DND-41 (cell line): ENCODE measurements at regions not wholly inside any gene's neighbourhood (a gene's known extent, or its start where the extent isn't known, plus 50 kb on each side); places are given as distances from the start of the nearest gene placed in this dataset.

Experiments
- ATAC-seq: fragments of 200-7000 bp; cut with Tn5 transposase; 3 replicates; pipeline ENCODE4 v1.9.1; 2021; ENCODE audit warnings: low read depth; ENCODE audit not compliant: insufficient read depth
- DNase-seq: peaks from one replicate; pipeline ENCODE4 v3.0.0-alpha.2; 2020
- H2AFZ ChIP-seq: 2 replicates; pipeline ENCODE4 v1.6.0; 2012; ENCODE audit warnings: low read depth, low read length
- H3K27ac ChIP-seq: 2 replicates; pipeline ENCODE4 v1.5.1; 2012; ENCODE audit warnings: low read length, inconsistent platforms
- H3K27me3 ChIP-seq: fragments of 200-600 bp; sonication (generic); 2 replicates; pipeline ENCODE4 v1.6.0; 2012; ENCODE audit warnings: low read length, mild to moderate bottlenecking, inconsistent platforms; ENCODE audit not compliant: insufficient read depth, poor library complexity
- H3K36me3 ChIP-seq: 2 replicates; pipeline ENCODE4 v1.5.1; 2012; ENCODE audit warnings: low read length, inconsistent platforms; ENCODE audit not compliant: insufficient read depth
- H3K4me1 ChIP-seq: 2 replicates; pipeline ENCODE4 v1.5.1; 2012; ENCODE audit warnings: mild to moderate bottlenecking, low read length; ENCODE audit not compliant: insufficient read depth
- H3K4me2 ChIP-seq: 2 replicates; pipeline ENCODE4 v1.6.0; 2012; ENCODE audit warnings: mild to moderate bottlenecking, moderate library complexity, low read length, inconsistent platforms; ENCODE audit not compliant: insufficient read depth
- H3K4me3 ChIP-seq, 2 experiments: fragments of 200-600 bp in 1 of 2; shearing (Covaris generic) in 1 of 2; 2 replicates each; pipeline ENCODE4 v1.5.1; 2012 to 2016; ENCODE audit warnings: inconsistent platforms in 2 of 2, low read length in 2 of 2, mild to moderate bottlenecking in 2 of 2, low read depth in 1 of 2, moderate library complexity in 1 of 2
- H3K79me2 ChIP-seq: 2 replicates; pipeline ENCODE4 v1.6.0; 2012; ENCODE audit warnings: low read length, inconsistent platforms; ENCODE audit not compliant: insufficient read depth
- H3K9ac ChIP-seq: 2 replicates; pipeline ENCODE4 v1.6.0; 2012; ENCODE audit warnings: low read depth, mild to moderate bottlenecking, inconsistent platforms, low read length, moderate library complexity
- H3K9me3 ChIP-seq: 2 replicates; pipeline ENCODE4 v1.5.1; 2012; ENCODE audit warnings: low read length, moderate library complexity, mild to moderate bottlenecking, inconsistent platforms; ENCODE audit not compliant: insufficient read depth, severe bottlenecking
- H4K20me1 ChIP-seq: 2 replicates; pipeline ENCODE4 v1.6.0; 2012; ENCODE audit warnings: low read length; ENCODE audit not compliant: insufficient read depth
- CTCF ChIP-seq: IDR thresholded peaks from 2 replicates; pipeline ENCODE4 v1.5.1; 2012; ENCODE audit warnings: borderline replicate concordance, low read length, moderate library complexity, mild to moderate bottlenecking; ENCODE audit not compliant: poor library complexity, severe bottlenecking; ENCODE audit errors: extremely low read depth
- EZH2 ChIP-seq: IDR thresholded peaks from 3 replicates; pipeline ENCODE4 v1.6.1; 2012; ENCODE audit warnings: borderline replicate concordance, low read depth, mild to moderate bottlenecking, moderate library complexity, low read length, inconsistent platforms; ENCODE audit not compliant: severe bottlenecking

- no peak for TF ChIP-seq EZH2
- no peaks in the 10 kb centered on the region for H3K79me2 ChIP-seq
- ATAC-seq, result no peak
- no peak overlapping the region for H3K4me2 ChIP-seq
- no peak overlapping the region for H3K9ac ChIP-seq
- H3K36me3 ChIP-seq, result no peaks in the 10 kb centered on the region
- no peak overlapping the region for H3K4me3 ChIP-seq
- DNase-seq, result no peak
- H3K9me3 ChIP-seq, result no peaks in the 10 kb centered on the region
- H4K20me1 ChIP-seq, result no peaks in the 10 kb centered on the region
- no peaks in the 10 kb centered on the region for H3K4me1 ChIP-seq
- no peaks in the 10 kb centered on the region for H3K27me3 ChIP-seq
- no peak overlapping the region for H2AFZ ChIP-seq
- H3K27ac ChIP-seq, result no peak overlapping the region
Measured at GRCh38 chr12:87779016-87779415, 250.2 kb downstream of the C12orf50 start.

- no peak overlapping the region for H3K9ac ChIP-seq
- no peaks in the 10 kb centered on the region for H3K27me3 ChIP-seq
- no peaks in the 10 kb centered on the region for H4K20me1 ChIP-seq
- no peak overlapping the region for H3K27ac ChIP-seq
- H3K36me3 ChIP-seq, result no peaks in the 10 kb centered on the region
- TF ChIP-seq CTCF (no peak), EZH2 (no peak)
- no peak overlapping the region for H3K4me3 ChIP-seq
- H3K79me2 ChIP-seq, result no peaks in the 10 kb centered on the region
- H3K9me3 ChIP-seq, result no peaks in the 10 kb centered on the region
- H2AFZ ChIP-seq, result no peak overlapping the region
- H3K4me2 ChIP-seq, result no peak overlapping the region
- DNase-seq (no peak), ATAC-seq (no peak)
- H3K4me1 ChIP-seq, result no peaks in the 10 kb centered on the region
Measured at GRCh38 chr12:87778065-87778464, 251.1 kb downstream of the C12orf50 start.

GRCh38 chr12:87775784-87776183, 253.4 kb downstream of the C12orf50 start:
- no peak for TF ChIP-seq EZH2
- no peak for TF ChIP-seq CTCF
- Histone ChIP-seq H4K20me1 (no peaks in the 10 kb centered on the region), H2AFZ (no peak overlapping the region), H3K36me3 (no peaks in the 10 kb centered on the region), H3K4me2 (no peak overlapping the region), H3K9me3 (no peaks in the 10 kb centered on the region), H3K27ac (no peak overlapping the region), H3K79me2 (no peaks in the 10 kb centered on the region), H3K27me3 (no peaks in the 10 kb centered on the region), H3K9ac (no peak overlapping the region), H3K4me1 (no peaks in the 10 kb centered on the region), H3K4me3 (no peak overlapping the region)
- DNase-seq, result no peak
- no peak for ATAC-seq

- no peaks in the 10 kb centered on the region for H4K20me1 ChIP-seq
- ATAC-seq, result no peak
Measured at GRCh38 chr12:87775051-87775450, 254.2 kb downstream of the C12orf50 start.

More at GRCh38 chr12:87775051-87775450, 254.2 kb downstream of the C12orf50 start:
- Histone ChIP-seq H3K9me3 (no peaks in the 10 kb centered on the region), H3K79me2 (no peaks in the 10 kb centered on the region), H2AFZ (no peak overlapping the region), H3K4me1 (no peaks in the 10 kb centered on the region), H3K36me3 (no peaks in the 10 kb centered on the region), H3K9ac (no peak overlapping the region), H3K27ac (no peak overlapping the region), H3K27me3 (no peaks in the 10 kb centered on the region), H3K4me3 (no peak overlapping the region), H3K4me2 (no peak overlapping the region)
- TF ChIP-seq EZH2, result no peak
- TF ChIP-seq CTCF, result no peak
- no peak for DNase-seq
